ENCODE measurements at regions not wholly inside any gene's neighbourhood (a gene's known extent, or its start where the extent isn't known, plus 50 kb on each side); places are given as distances from the start of the nearest gene placed in this dataset.
"Not testable (repeated sequence)": the region's sequence is repeated elsewhere in the genome, so short reads cannot be mapped to it uniquely, and the experiment has no call there.

GRCh38 chr9:102178811-102179210, 440.4 kb upstream of the GRIN3A start:
- no peak overlapping the region for H3K4me3 Mint-ChIP-seq
- H3K27me3 Mint-ChIP-seq: no peaks in the 10 kb centered on the region

DNA sequence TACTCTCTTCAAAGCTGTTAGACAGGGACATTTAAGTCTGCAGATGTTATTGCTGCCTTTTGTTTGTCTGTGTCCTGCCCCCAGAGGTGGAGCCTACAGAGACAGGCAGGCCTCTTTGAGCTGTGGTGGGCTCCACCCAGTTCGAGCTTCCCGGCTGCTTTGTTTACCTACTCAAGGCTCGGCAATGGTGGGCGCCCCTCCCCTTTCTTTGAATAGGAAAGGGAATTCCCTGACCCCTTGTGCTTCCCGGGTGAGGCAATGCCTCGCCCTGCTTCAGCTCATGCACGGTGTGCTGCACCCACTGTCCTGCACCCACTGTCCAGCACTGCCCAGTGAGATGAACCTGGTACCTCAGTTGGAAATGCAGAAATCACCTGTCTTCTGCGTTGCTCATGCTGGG, 435.8 kb upstream of the GRIN3A start:
- not testable (repeated sequence) for H3K27me3 Mint-ChIP-seq; ATAC-seq (replicated peaks); H3K4me3 Mint-ChIP-seq; H3K36me3 Mint-ChIP-seq (ENCODE audit: low read depth); H3K4me1 Mint-ChIP-seq; H3K27ac Mint-ChIP-seq
- H3K9me3 Mint-ChIP-seq: peaks cover 18% of the 10 kb centered on the region

More at GRCh38 chr9:102178811-102179210, 440.4 kb upstream of the GRIN3A start:
- no peak overlapping the region for H3K27ac Mint-ChIP-seq
- H3K9me3 Mint-ChIP-seq: peaks cover 28% of the 10 kb centered on the region
- no peaks in the 10 kb centered on the region for H3K36me3 Mint-ChIP-seq (ENCODE audit: low read depth)
- no peaks in the 10 kb centered on the region for H3K4me1 Mint-ChIP-seq
- no peak for ATAC-seq (replicated peaks)

DNA sequence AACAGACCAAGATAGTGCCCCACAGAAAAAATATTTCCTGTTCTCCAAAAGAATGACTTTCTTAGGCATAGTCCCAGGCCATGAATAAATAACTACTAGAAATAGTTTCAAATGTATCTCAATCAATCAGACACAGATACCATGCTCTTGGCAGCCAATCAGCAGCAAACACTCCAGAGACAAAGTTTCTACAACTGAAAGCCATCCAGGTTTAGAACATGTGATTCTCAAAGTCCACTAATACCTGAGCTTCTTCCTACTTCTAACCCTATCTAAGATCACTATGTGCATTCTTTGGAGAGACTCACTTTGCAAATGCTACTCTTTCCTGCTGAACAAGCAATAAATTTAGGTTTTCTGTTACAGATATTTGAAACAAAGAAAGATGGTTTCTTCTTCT, 425.8 kb upstream of the GRIN3A start:
- Mint-ChIP-seq H3K27ac (no peak overlapping the region), H3K27me3 (no peaks in the 10 kb centered on the region), H3K4me1 (no peaks in the 10 kb centered on the region), H3K9me3 (peaks cover 5% of the 10 kb centered on the region), H3K36me3 (ENCODE audit: low read depth) (no peaks in the 10 kb centered on the region), H3K4me3 (no peak overlapping the region)
- ATAC-seq (replicated peaks): no peak

GRCh38 chr9:102153081-102153480, 414.6 kb upstream of the GRIN3A start:
- peaks cover 23% of the 10 kb centered on the region for H3K9me3 Mint-ChIP-seq
- H3K27ac Mint-ChIP-seq; H3K36me3 Mint-ChIP-seq (ENCODE audit: low read depth): not testable (repeated sequence)

DNA sequence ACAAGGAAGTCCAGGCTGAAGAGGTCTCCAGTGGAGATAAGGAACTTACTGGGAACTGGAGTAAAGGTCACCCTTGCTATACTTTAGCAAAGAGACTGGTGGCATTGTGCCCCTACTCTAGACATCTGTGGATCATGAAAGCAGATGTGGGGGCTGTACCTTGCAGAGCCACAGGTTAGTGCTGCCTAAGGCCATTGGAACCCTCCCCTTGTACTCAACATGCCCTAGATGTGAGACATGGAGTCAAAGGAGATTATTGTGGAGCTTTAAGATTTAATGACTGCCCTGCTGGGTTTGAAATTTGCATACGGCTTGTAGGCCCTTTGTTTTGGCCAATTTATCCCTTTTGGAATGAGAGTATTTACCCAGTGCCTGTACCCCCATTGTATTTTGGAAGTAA, 397.3 kb upstream of the GRIN3A start:
- H3K27me3 Mint-ChIP-seq: no peaks in the 10 kb centered on the region
- no peak for ATAC-seq (replicated peaks)
- H3K9me3 Mint-ChIP-seq: peaks cover 16% of the 10 kb centered on the region
- no peaks in the 10 kb centered on the region for H3K4me1 Mint-ChIP-seq
- H3K4me3 Mint-ChIP-seq: no peak overlapping the region
- H3K36me3 Mint-ChIP-seq (ENCODE audit: low read depth): no peaks in the 10 kb centered on the region
- H3K27ac Mint-ChIP-seq: no peak overlapping the region

More at GRCh38 chr9:102153081-102153480, 414.6 kb upstream of the GRIN3A start:
- H3K4me1 Mint-ChIP-seq; ATAC-seq (replicated peaks); H3K4me3 Mint-ChIP-seq; H3K27me3 Mint-ChIP-seq: not testable (repeated sequence)

GRCh38 chr9:102124465-102124864, 386.0 kb upstream of the GRIN3A start:
- Mint-ChIP-seq H3K27ac (no peak overlapping the region), H3K27me3 (no peaks in the 10 kb centered on the region), H3K9me3 (peaks cover 6% of the 10 kb centered on the region), H3K36me3 (ENCODE audit: low read depth) (no peaks in the 10 kb centered on the region), H3K4me1 (no peaks in the 10 kb centered on the region), H3K4me3 (no peak overlapping the region)
- ATAC-seq (replicated peaks): no peak

DNA sequence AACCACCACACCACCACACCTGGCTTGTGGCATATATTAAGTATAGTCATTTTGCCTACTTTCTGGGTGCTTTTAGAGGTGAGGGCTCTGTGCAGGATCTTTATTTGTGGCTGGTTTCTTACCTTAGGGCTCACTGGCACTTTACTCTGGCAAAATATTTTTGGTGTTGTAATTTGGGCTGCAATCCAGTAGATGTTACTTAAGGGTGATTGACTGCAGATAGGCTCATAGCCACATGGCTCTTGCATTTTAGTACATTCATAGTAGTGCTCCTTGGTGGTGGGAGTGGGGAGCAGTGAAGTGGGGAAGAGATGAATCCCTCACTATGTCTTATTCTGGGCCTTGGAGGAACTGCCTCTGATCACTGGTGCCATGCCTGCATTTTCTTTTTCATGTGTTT, 376.1 kb upstream of the GRIN3A start:
- Mint-ChIP-seq H3K4me1 (no peaks in the 10 kb centered on the region), H3K9me3 (peaks cover 7% of the 10 kb centered on the region), H3K27me3 (no peaks in the 10 kb centered on the region), H3K27ac (no peak overlapping the region), H3K36me3 (ENCODE audit: low read depth) (no peaks in the 10 kb centered on the region), H3K4me3 (no peak overlapping the region)
- ATAC-seq (replicated peaks): no peak

- Mint-ChIP-seq H3K9me3 (peaks cover 7% of the 10 kb centered on the region), H3K36me3 (ENCODE audit: low read depth) (no peaks in the 10 kb centered on the region), H3K27me3 (no peaks in the 10 kb centered on the region), H3K4me3 (no peak overlapping the region), H3K4me1 (no peaks in the 10 kb centered on the region), H3K27ac (no peak overlapping the region)
- ATAC-seq (replicated peaks): no peak
Observed at GRCh38 chr9:102113191-102113590, 374.7 kb upstream of the GRIN3A start.

DNA sequence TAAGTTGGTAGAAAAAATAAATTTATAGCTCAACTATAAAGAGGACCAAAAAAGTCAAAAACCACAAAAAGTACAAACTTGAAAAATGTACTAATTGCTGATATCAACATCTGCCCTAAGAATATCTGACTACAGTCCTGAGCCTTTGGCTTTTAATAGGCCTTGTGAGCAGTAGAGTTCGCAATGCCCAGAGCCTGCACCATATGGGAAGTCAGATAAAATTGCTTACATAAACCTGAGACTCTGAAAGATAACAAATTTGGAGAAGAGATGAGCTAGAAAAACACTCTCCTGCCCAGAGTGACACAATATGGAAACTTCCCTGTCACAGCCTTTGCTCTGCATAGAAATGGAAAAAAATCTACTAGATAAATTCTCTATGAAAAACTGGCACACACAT, 368.0 kb upstream of the GRIN3A start:
- no peak overlapping the region for H3K4me3 Mint-ChIP-seq
- peaks cover 8% of the 10 kb centered on the region for H3K9me3 Mint-ChIP-seq
- H3K4me1 Mint-ChIP-seq: no peaks in the 10 kb centered on the region
- H3K36me3 Mint-ChIP-seq (ENCODE audit: low read depth): no peaks in the 10 kb centered on the region
- no peaks in the 10 kb centered on the region for H3K27me3 Mint-ChIP-seq
- H3K27ac Mint-ChIP-seq: no peak overlapping the region
- no peak for ATAC-seq (replicated peaks)

DNA sequence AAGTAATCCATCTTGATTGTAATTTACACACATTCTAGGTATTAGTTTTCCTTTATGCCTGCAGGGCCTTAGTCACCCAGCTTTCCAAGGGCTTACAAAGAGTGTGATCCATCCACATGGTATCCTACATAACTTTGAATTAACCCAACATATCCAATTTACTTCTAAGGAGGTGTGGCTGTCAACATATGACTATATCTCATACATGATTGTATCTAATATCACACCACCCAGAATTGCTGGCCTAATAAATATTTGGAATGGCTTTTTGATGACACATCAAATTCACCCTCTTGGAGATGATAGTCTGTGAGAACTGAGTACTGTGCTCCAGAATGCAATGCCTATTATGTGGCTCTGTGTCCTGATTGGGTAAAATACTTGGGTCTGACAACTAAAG, 363.3 kb upstream of the GRIN3A start:
- no peaks in the 10 kb centered on the region for H3K27me3 Mint-ChIP-seq
- H3K4me1 Mint-ChIP-seq: no peaks in the 10 kb centered on the region
- no peak overlapping the region for H3K27ac Mint-ChIP-seq

GRCh38 chr9:102087141-102087540, 348.7 kb upstream of the GRIN3A start:
- no peaks in the 10 kb centered on the region for H3K4me1 Mint-ChIP-seq
- H3K9me3 Mint-ChIP-seq: peaks cover 6% of the 10 kb centered on the region
- no peak for ATAC-seq (replicated peaks)
- H3K4me3 Mint-ChIP-seq: no peak overlapping the region
- H3K27me3 Mint-ChIP-seq: no peaks in the 10 kb centered on the region
- no peaks in the 10 kb centered on the region for H3K36me3 Mint-ChIP-seq (ENCODE audit: low read depth)
- no peak overlapping the region for H3K27ac Mint-ChIP-seq

More for the DNA sequence above, 363.3 kb upstream of the GRIN3A start:
- Mint-ChIP-seq H3K9me3 (peaks cover 11% of the 10 kb centered on the region), H3K36me3 (ENCODE audit: low read depth) (no peaks in the 10 kb centered on the region), H3K4me3 (no peak overlapping the region)
- ATAC-seq (replicated peaks): no peak

- Mint-ChIP-seq H3K27ac (no peak overlapping the region), H3K27me3 (no peaks in the 10 kb centered on the region), H3K36me3 (ENCODE audit: low read depth) (no peaks in the 10 kb centered on the region), H3K4me1 (no peaks in the 10 kb centered on the region), H3K9me3 (peaks cover 6% of the 10 kb centered on the region), H3K4me3 (no peak overlapping the region)
- no peak for ATAC-seq (replicated peaks)
Observed at GRCh38 chr9:102085548-102085947, 347.1 kb upstream of the GRIN3A start.

- Mint-ChIP-seq H3K27ac (no peak overlapping the region), H3K36me3 (ENCODE audit: low read depth) (no peaks in the 10 kb centered on the region), H3K9me3 (peaks cover 7% of the 10 kb centered on the region), H3K4me1 (no peaks in the 10 kb centered on the region), H3K4me3 (no peak overlapping the region), H3K27me3 (no peaks in the 10 kb centered on the region)
- no peak for ATAC-seq (replicated peaks)
Observed at GRCh38 chr9:102072059-102072764, 333.8 kb upstream of the GRIN3A start.

GRCh38 chr9:102069969-102070368, 331.5 kb upstream of the GRIN3A start:
- Mint-ChIP-seq H3K4me3 (no peak overlapping the region), H3K36me3 (ENCODE audit: low read depth) (no peaks in the 10 kb centered on the region), H3K27me3 (no peaks in the 10 kb centered on the region), H3K9me3 (peaks cover 11% of the 10 kb centered on the region), H3K4me1 (no peaks in the 10 kb centered on the region), H3K27ac (no peak overlapping the region)
- ATAC-seq (replicated peaks): no peak

- Mint-ChIP-seq H3K27ac (no peak overlapping the region), H3K4me1 (no peaks in the 10 kb centered on the region), H3K4me3 (no peak overlapping the region), H3K9me3 (no peaks in the 10 kb centered on the region), H3K36me3 (ENCODE audit: low read depth) (no peaks in the 10 kb centered on the region), H3K27me3 (no peaks in the 10 kb centered on the region)
- no peak for ATAC-seq (replicated peaks)
Observed at GRCh38 chr9:102054811-102055210, 316.4 kb upstream of the GRIN3A start.

All from activated T-helper 17 cell treated with anti-CD3 and anti-CD28 coated beads, Interleukin-2, amount 50 U/mL, for 72 hours (primary cell).